Esophagus muscularis mucosa (tissue), 4 donors: ENCODE measurements at regions not wholly inside any gene's neighbourhood (a gene's known extent, or its start where the extent isn't known, plus 50 kb on each side); places are given as distances from the start of the nearest gene placed in this dataset.

ENCODE experiments used
- CTCF ChIP-seq, 3 experiments: fragments of 200-600 bp in 2 of 3; fragments of 450-650 bp in 1 of 3; sonication (generic) in 2 of 3; IDR thresholded peaks; one replicate each; pipeline ENCODE4 v1.5.1; 2017 to 2019; ENCODE audit warnings: antibody characterized with exemption in 3 of 3, mild to moderate bottlenecking in 2 of 3, moderate library complexity in 1 of 3
- EP300 ChIP-seq: sonication (generic); formaldehyde crosslinking; IDR thresholded peaks from one replicate; pipeline ENCODE4 v1.6.1; 2017; ENCODE audit warnings: antibody characterized with exemption
- POLR2A ChIP-seq: fragments of 450-650 bp; IDR thresholded peaks from one replicate; pipeline ENCODE4 v1.6.1; 2017; ENCODE audit warnings: antibody characterized with exemption, moderate library complexity, mild to moderate bottlenecking, low read depth
- POLR2AphosphoS5 ChIP-seq, 2 donors: sonication (generic); formaldehyde crosslinking; IDR thresholded peaks; one replicate each; pipeline ENCODE4 v1.6.1; 2017; ENCODE audit warnings: antibody characterized with exemption in 2 of 2

DNA sequence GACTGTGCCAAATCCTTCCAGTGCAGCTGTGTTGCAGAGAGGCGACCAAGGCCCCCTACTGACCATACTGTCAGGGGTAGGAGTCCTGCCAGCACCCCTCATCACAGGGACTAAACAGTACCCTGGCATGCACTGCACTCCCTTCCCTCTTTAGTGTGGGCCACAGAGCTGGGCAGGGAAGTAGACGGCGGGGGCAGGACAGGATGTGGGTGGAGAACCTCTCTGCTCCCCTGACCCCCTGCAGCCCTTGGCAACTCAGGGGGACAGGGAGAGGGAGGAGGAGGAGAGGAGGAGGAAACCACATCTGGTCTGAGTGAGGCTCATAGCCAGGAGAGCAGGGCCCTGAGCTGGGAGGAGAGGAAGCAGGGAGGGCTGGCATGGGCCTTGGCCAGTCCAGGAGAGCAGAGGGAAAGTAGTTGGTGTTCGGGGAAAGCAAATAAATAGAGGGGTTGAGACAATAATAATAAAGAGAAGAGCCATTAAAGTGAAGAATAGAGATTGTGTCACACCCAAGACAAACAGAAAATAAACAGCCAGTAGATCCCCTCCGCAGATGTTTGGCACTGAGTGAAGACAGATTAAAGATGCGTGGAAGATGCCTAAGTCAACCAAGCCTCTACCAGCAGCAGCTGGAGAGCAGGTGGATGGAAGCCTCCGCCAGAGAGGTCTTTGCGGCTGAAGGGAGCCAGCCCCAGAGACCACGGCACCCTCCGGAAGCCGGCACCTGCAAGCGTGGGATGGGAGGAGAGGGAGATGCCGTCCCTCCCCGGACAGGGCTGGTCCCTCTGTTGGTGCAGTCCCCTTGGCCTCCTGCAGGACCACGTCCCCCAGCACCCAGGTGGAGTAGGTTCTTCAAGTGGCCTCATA, 61.5 kb downstream of the RPUSD4 start:
- TF ChIP-seq CTCF (IDR thresholded peaks at IDR 0.05) = no peak
- no peak for TF ChIP-seq POLR2A
- TF ChIP-seq POLR2AphosphoS5 (IDR thresholded peaks at IDR 0.05) = no peak
- no peak for TF ChIP-seq EP300
